ENCODE measurements at regions not wholly inside any gene's neighbourhood (a gene's known extent, or its start where the extent isn't known, plus 50 kb on each side); places are given as distances from the start of the nearest gene placed in this dataset.

- Histone ChIP-seq H3K9me3 (ENCODE audit: low read length) (no peaks in the 10 kb centered on the region), H4K20me1 (ENCODE audit: insufficient read depth, low read length) (no peaks in the 10 kb centered on the region), H3K9ac (ENCODE audit: low read length) (no peak overlapping the region), H2AFZ (ENCODE audit: low read length) (no peak overlapping the region), H3K4me2 (ENCODE audit: low read length) (no peak overlapping the region), H3K79me2 (ENCODE audit: insufficient read depth, low read length) (no peaks in the 10 kb centered on the region), H3K36me3 (ENCODE audit: insufficient read depth, low read length) (no peaks in the 10 kb centered on the region), H3K4me3 (ENCODE audit: low read depth, low read length, poor library complexity, severe bottlenecking) (no peak overlapping the region), H3K9me2 (ENCODE audit: low read depth, low read length) (no peaks in the 10 kb centered on the region), H3K27me3 (ENCODE audit: insufficient read depth, low read length) (no peaks in the 10 kb centered on the region), H3K27ac (ENCODE audit: low read depth, low read length, poor library complexity, severe bottlenecking) (no peak overlapping the region), H3K4me1 (ENCODE audit: insufficient read depth, low read length, severe bottlenecking) (no peaks in the 10 kb centered on the region), H3F3A (ENCODE audit: insufficient read depth, low read length) (no peaks in the 10 kb centered on the region)
- no peak for TF ChIP-seq CTCF (IDR thresholded peaks at IDR 0.05; ENCODE audit: low read length)
- no peak for TF ChIP-seq EZH2 (IDR thresholded peaks at IDR 0.05; ENCODE audit: borderline replicate concordance, low read length)
These were observed 92.0 kb upstream of the TMEM26 start for GRCh38 chr10:61545170-61545569.

GRCh38 chr10:61543831-61544230 is 90.7 kb upstream of the TMEM26 start:
- no peaks in the 10 kb centered on the region for H3K4me1 ChIP-seq (ENCODE audit: insufficient read depth, low read length, severe bottlenecking)
- H3K9me2 ChIP-seq (ENCODE audit: low read depth, low read length) = no peaks in the 10 kb centered on the region
- no peak overlapping the region for H3K27ac ChIP-seq (ENCODE audit: low read depth, low read length, poor library complexity, severe bottlenecking)
- no peak overlapping the region for H3K4me2 ChIP-seq (ENCODE audit: low read length)
- no peak overlapping the region for H2AFZ ChIP-seq (ENCODE audit: low read length)
- H3K36me3 ChIP-seq (ENCODE audit: insufficient read depth, low read length) = no peaks in the 10 kb centered on the region
- no peaks in the 10 kb centered on the region for H3K9me3 ChIP-seq (ENCODE audit: low read length)
- no peak overlapping the region for H3K4me3 ChIP-seq (ENCODE audit: low read depth, low read length, poor library complexity, severe bottlenecking)
- TF ChIP-seq CTCF (IDR thresholded peaks at IDR 0.05; ENCODE audit: low read length) (no peak), EZH2 (IDR thresholded peaks at IDR 0.05; ENCODE audit: borderline replicate concordance, low read length) (no peak)
- no peaks in the 10 kb centered on the region for H4K20me1 ChIP-seq (ENCODE audit: insufficient read depth, low read length)
- H3K79me2 ChIP-seq (ENCODE audit: insufficient read depth, low read length) = no peaks in the 10 kb centered on the region
- H3K9ac ChIP-seq (ENCODE audit: low read length) = no peak overlapping the region
- H3F3A ChIP-seq (ENCODE audit: insufficient read depth, low read length) = no peaks in the 10 kb centered on the region
- H3K27me3 ChIP-seq (ENCODE audit: insufficient read depth, low read length) = no peaks in the 10 kb centered on the region

GRCh38 chr10:61542596-61542995 is 89.4 kb upstream of the TMEM26 start:
- H3K4me1 ChIP-seq (ENCODE audit: insufficient read depth, low read length, severe bottlenecking) = no peaks in the 10 kb centered on the region
- H3K9me2 ChIP-seq (ENCODE audit: low read depth, low read length) = no peaks in the 10 kb centered on the region
- H3K79me2 ChIP-seq (ENCODE audit: insufficient read depth, low read length) = no peaks in the 10 kb centered on the region
- H3K27me3 ChIP-seq (ENCODE audit: insufficient read depth, low read length) = no peaks in the 10 kb centered on the region
- no peak overlapping the region for H3K4me3 ChIP-seq (ENCODE audit: low read depth, low read length, poor library complexity, severe bottlenecking)
- H3K27ac ChIP-seq (ENCODE audit: low read depth, low read length, poor library complexity, severe bottlenecking) = no peak overlapping the region
- no peak overlapping the region for H3K4me2 ChIP-seq (ENCODE audit: low read length)
- no peaks in the 10 kb centered on the region for H3F3A ChIP-seq (ENCODE audit: insufficient read depth, low read length)
- no peak overlapping the region for H2AFZ ChIP-seq (ENCODE audit: low read length)
- H3K36me3 ChIP-seq (ENCODE audit: insufficient read depth, low read length) = no peaks in the 10 kb centered on the region
- H4K20me1 ChIP-seq (ENCODE audit: insufficient read depth, low read length) = no peaks in the 10 kb centered on the region
- TF ChIP-seq EZH2 (IDR thresholded peaks at IDR 0.05; ENCODE audit: borderline replicate concordance, low read length) (no peak), CTCF (IDR thresholded peaks at IDR 0.05; ENCODE audit: low read length) (no peak)
- no peak overlapping the region for H3K9ac ChIP-seq (ENCODE audit: low read length)
- H3K9me3 ChIP-seq (ENCODE audit: low read length) = no peaks in the 10 kb centered on the region

Data from OCI-LY1 (cell line).